Skin epidermis (tissue), 12 donors: ENCODE measurements at regions not wholly inside any gene's neighbourhood (a gene's known extent, or its start where the extent isn't known, plus 50 kb on each side); places are given as distances from the start of the nearest gene placed in this dataset.

Source experiments
- H3K27ac ChIP-seq, 21 experiments: fragments of 200-600 bp; sonication (generic) in 11 of 21; one replicate each; pipeline ENCODE4 v1.5.0; 2020; ENCODE audit warnings: mild to moderate bottlenecking in 3 of 21, inconsistent platforms in 2 of 21, moderate library complexity in 2 of 21
- H3K4me3 ChIP-seq, 7 experiments: fragments of 200-600 bp; sonication (generic) in 2 of 7; one replicate each; pipeline ENCODE4 v1.5.0; 2020; ENCODE audit warnings: inconsistent platforms in 2 of 7, mild to moderate bottlenecking in 2 of 7, moderate library complexity in 1 of 7

- H3K27ac ChIP-seq, result no peak overlapping the region
- no peak overlapping the region for H3K4me3 ChIP-seq
Observed at GRCh38 chr1:29488086-29488793, 251.9 kb downstream of the PTPRU start.

- Histone ChIP-seq H3K4me3 (no peak overlapping the region), H3K27ac (no peak overlapping the region)
Observed at GRCh38 chr1:29487291-29487690, 251.0 kb downstream of the PTPRU start.

- H3K27ac ChIP-seq, result no peak overlapping the region
- H3K4me3 ChIP-seq, result no peak overlapping the region
Observed at GRCh38 chr1:29485096-29485925, 249.0 kb downstream of the PTPRU start.

- no peak overlapping the region for H3K27ac ChIP-seq
- H3K4me3 ChIP-seq, result no peak overlapping the region
Observed at GRCh38 chr1:29482991-29483390, 246.7 kb downstream of the PTPRU start.

GRCh38 chr1:29482064-29482463 lies 245.7 kb downstream of the PTPRU start:
- Histone ChIP-seq H3K4me3 (no peak overlapping the region), H3K27ac (no peak overlapping the region)

GRCh38 chr1:29481031-29481430 lies 244.7 kb downstream of the PTPRU start:
- Histone ChIP-seq H3K4me3 (no peak overlapping the region), H3K27ac (no peak overlapping the region)

- H3K4me3 ChIP-seq, result no peak overlapping the region
- H3K27ac ChIP-seq, result no peak overlapping the region
Observed at GRCh38 chr1:29478879-29479278, 242.6 kb downstream of the PTPRU start.

- H3K4me3 ChIP-seq, result no peak overlapping the region
- no peak overlapping the region for H3K27ac ChIP-seq
Observed at GRCh38 chr1:29478151-29478791, 241.9 kb downstream of the PTPRU start.

GRCh38 chr1:29475326-29475725 lies 239.0 kb downstream of the PTPRU start:
- H3K4me3 ChIP-seq, result no peak overlapping the region
- no peak overlapping the region for H3K27ac ChIP-seq

GRCh38 chr1:29474274-29475244 lies 238.2 kb downstream of the PTPRU start:
- no peak overlapping the region for H3K27ac ChIP-seq
- H3K4me3 ChIP-seq, result no peak overlapping the region

- Histone ChIP-seq H3K4me3 (no peak overlapping the region), H3K27ac (no peak overlapping the region)
Observed at GRCh38 chr1:29473161-29473855, 237.0 kb downstream of the PTPRU start.

- Histone ChIP-seq H3K4me3 (no peak overlapping the region), H3K27ac (no peak overlapping the region)
Observed at GRCh38 chr1:29471487-29472313, 235.4 kb downstream of the PTPRU start.

GRCh38 chr1:29470788-29471119 lies 234.4 kb downstream of the PTPRU start:
- H3K27ac ChIP-seq, result no peak overlapping the region
- H3K4me3 ChIP-seq, result no peak overlapping the region

- Histone ChIP-seq H3K4me3 (no peak overlapping the region), H3K27ac (no peak overlapping the region)
Observed at GRCh38 chr1:29470087-29470787, 233.9 kb downstream of the PTPRU start.

GRCh38 chr1:29469457-29469856 lies 233.1 kb downstream of the PTPRU start:
- no peak overlapping the region for H3K27ac ChIP-seq
- H3K4me3 ChIP-seq, result no peak overlapping the region

- Histone ChIP-seq H3K4me3 (no peak overlapping the region), H3K27ac (no peak overlapping the region)
Observed at GRCh38 chr1:29467989-29468900, 231.9 kb downstream of the PTPRU start.

- Histone ChIP-seq H3K4me3 (no peak overlapping the region), H3K27ac (no peak overlapping the region)
Observed at GRCh38 chr1:29466258-29466657, 229.9 kb downstream of the PTPRU start.
